Prostate gland (tissue), 2 donors: ENCODE measurements at regions not wholly inside any gene's neighbourhood (a gene's known extent, or its start where the extent isn't known, plus 50 kb on each side); places are given as distances from the start of the nearest gene placed in this dataset.

Source experiments
- POLR2AphosphoS5 ChIP-seq: sonication (generic); formaldehyde crosslinking; IDR thresholded peaks from one replicate; pipeline ENCODE4 v1.6.1; 2017; ENCODE audit warnings: antibody characterized with exemption
- TF ChIP-seq, protein P1 (sequence below), 4 experiments: fragments of 200-600 bp in 2 of 4; fragments of 450-650 bp in 2 of 4; sonication (generic) in 2 of 4; IDR thresholded peaks; 1 replicate in 3 of 4; 2 replicates in 1 of 4; pipeline ENCODE4 v1.5.1; 2016 to 2019; ENCODE audit warnings: antibody characterized with exemption in 4 of 4, mild to moderate bottlenecking in 2 of 4, moderate library complexity in 2 of 4

DNA sequence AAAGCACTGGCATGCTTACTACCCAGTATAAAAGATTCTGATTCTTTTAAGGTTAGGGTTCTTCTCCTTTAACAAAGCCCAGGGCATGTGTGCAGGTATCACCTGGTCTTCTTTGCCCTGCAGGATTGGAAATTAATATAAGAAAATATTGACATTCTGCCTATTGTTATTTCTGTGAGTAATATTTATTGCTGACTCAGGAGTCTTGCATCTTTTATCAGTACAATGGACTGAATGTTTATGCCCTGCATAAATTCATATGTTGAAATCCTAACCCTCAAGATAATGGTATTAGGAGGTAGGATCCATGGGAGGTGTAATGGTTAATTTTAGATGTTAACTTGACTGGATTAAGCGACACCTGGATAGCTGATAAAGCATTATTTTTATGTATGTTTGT, 189.0 kb downstream of the LRRC70 start:
- TF ChIP-seq, protein P1, sequence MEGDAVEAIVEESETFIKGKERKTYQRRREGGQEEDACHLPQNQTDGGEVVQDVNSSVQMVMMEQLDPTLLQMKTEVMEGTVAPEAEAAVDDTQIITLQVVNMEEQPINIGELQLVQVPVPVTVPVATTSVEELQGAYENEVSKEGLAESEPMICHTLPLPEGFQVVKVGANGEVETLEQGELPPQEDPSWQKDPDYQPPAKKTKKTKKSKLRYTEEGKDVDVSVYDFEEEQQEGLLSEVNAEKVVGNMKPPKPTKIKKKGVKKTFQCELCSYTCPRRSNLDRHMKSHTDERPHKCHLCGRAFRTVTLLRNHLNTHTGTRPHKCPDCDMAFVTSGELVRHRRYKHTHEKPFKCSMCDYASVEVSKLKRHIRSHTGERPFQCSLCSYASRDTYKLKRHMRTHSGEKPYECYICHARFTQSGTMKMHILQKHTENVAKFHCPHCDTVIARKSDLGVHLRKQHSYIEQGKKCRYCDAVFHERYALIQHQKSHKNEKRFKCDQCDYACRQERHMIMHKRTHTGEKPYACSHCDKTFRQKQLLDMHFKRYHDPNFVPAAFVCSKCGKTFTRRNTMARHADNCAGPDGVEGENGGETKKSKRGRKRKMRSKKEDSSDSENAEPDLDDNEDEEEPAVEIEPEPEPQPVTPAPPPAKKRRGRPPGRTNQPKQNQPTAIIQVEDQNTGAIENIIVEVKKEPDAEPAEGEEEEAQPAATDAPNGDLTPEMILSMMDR (IDR thresholded peaks at IDR 0.05), result no peak
- no peak for TF ChIP-seq POLR2AphosphoS5
